NB4 (cell line): ENCODE measurements at regions not wholly inside any gene's neighbourhood (a gene's known extent, or its start where the extent isn't known, plus 50 kb on each side); places are given as distances from the start of the nearest gene placed in this dataset.

Experiments
- CTCF ChIP-seq: IDR thresholded peaks from one replicate; pipeline ENCODE4 v1.5.1; 2012; ENCODE audit warnings: low read depth, low read length
- MAX ChIP-seq: IDR thresholded peaks from 2 replicates; pipeline ENCODE4 v1.6.1; 2011; ENCODE audit warnings: low read depth, low read length
- MYC ChIP-seq: IDR thresholded peaks from 2 replicates; pipeline ENCODE4 v1.6.1; 2011; ENCODE audit warnings: low read depth, low read length
- POLR2A ChIP-seq: IDR thresholded peaks from 2 replicates; pipeline ENCODE4 v1.6.1; 2011; ENCODE audit warnings: mild to moderate bottlenecking; ENCODE audit not compliant: insufficient read length; ENCODE audit errors: extremely low read depth

GRCh38 chr2:53243430-53243829 lies 524.2 kb upstream of the CHAC2 start:
- TF ChIP-seq CTCF (no peak), POLR2A (no peak), MAX (no peak), MYC (no peak)
